Neural cell (in vitro differentiated cells): ENCODE measurements at regions not wholly inside any gene's neighbourhood (a gene's known extent, or its start where the extent isn't known, plus 50 kb on each side); places are given as distances from the start of the nearest gene placed in this dataset.

Experiments
- H2AFZ ChIP-seq: fragments of 200-600, 300-800 bp; sonication (generic), shearing (Covaris generic); 2 replicates; pipeline ENCODE4 v1.6.0; 2014; ENCODE audit warnings: low read depth, mild to moderate bottlenecking, antibody characterized with exemption, low read length, moderate library complexity
- H3F3A ChIP-seq: fragments of 200-600 bp; shearing (Covaris generic); 2 replicates; pipeline ENCODE4 v1.6.1; 2016; ENCODE audit warnings: mild to moderate bottlenecking, moderate library complexity, mixed read lengths, antibody characterized with exemption, low read length; ENCODE audit not compliant: insufficient read depth, poor library complexity, severe bottlenecking
- H3K27ac ChIP-seq: fragments of 200-600, 300-800 bp; sonication (generic), shearing (Covaris generic); 2 replicates; pipeline ENCODE4 v1.5.1; 2014; ENCODE audit warnings: mild to moderate bottlenecking, low read length, moderate library complexity
- H3K27me3 ChIP-seq: fragments of 300-800, 200-600 bp; sonication (generic), shearing (Covaris generic); 2 replicates; pipeline ENCODE4 v1.6.0; 2014; ENCODE audit warnings: mild to moderate bottlenecking, low read depth, low read length, moderate library complexity; ENCODE audit not compliant: insufficient read depth
- H3K36me3 ChIP-seq: fragments of 300-800, 200-600 bp; sonication (generic), shearing (Covaris generic); 2 replicates; pipeline ENCODE4 v1.5.1; 2014; ENCODE audit warnings: mild to moderate bottlenecking, antibody characterized with exemption, low read length, moderate library complexity; ENCODE audit not compliant: insufficient read depth
- H3K4me2 ChIP-seq: fragments of 300-800, 200-600 bp; sonication (generic), shearing (Covaris generic); 2 replicates; pipeline ENCODE4 v1.6.0; 2014; ENCODE audit warnings: mild to moderate bottlenecking, low read length
- H3K4me3 ChIP-seq: fragments of 300-800, 200-600 bp; sonication (generic), shearing (Covaris generic); 2 replicates; pipeline ENCODE4 v1.5.1; 2014; ENCODE audit warnings: mild to moderate bottlenecking, low read length, moderate library complexity
- H3K79me2 ChIP-seq: fragments of 200-600 bp; shearing (Covaris generic); replicated peaks from 2 replicates; pipeline ENCODE4 v1.6.0; 2014; ENCODE audit warnings: mild to moderate bottlenecking, low read length, moderate library complexity; ENCODE audit not compliant: insufficient read depth
- H3K9ac ChIP-seq: fragments of 300-800, 200-600 bp; sonication (generic), shearing (Covaris generic); 2 replicates; pipeline ENCODE4 v1.6.1; 2016; ENCODE audit warnings: mild to moderate bottlenecking, low read length, mixed read lengths
- H3K9me2 ChIP-seq: fragments of 200-600 bp; shearing (Covaris generic); 2 replicates; pipeline ENCODE4 v1.6.1; 2016; ENCODE audit warnings: mild to moderate bottlenecking, low read length, mixed read lengths; ENCODE audit not compliant: insufficient read depth
- H3K9me3 ChIP-seq: fragments of 200-600, 300-800 bp; sonication (generic), shearing (Covaris generic); 2 replicates; pipeline ENCODE4 v1.6.1; 2016; ENCODE audit warnings: mild to moderate bottlenecking, mixed run types, low read length, moderate library complexity, mixed read lengths
- H4K20me1 ChIP-seq: fragments of 200-600 bp; shearing (Covaris generic); 2 replicates; pipeline ENCODE4 v1.6.1; 2016; ENCODE audit warnings: mild to moderate bottlenecking, mixed run types; ENCODE audit not compliant: insufficient read depth
- EP300 ChIP-seq: fragments of 450-650 bp; conservative IDR thresholded peaks from 2 replicates; pipeline ENCODE4 v1.6.1; 2014; ENCODE audit warnings: antibody characterized with exemption, mild to moderate bottlenecking, moderate library complexity; ENCODE audit not compliant: poor library complexity, severe bottlenecking
- EZH2 ChIP-seq: fragments of 200-600, 300-800 bp; shearing (Covaris generic), sonication (generic); IDR thresholded peaks from 2 replicates; pipeline ENCODE4 v1.6.1; 2014; ENCODE audit warnings: antibody characterized with exemption, low read length, borderline replicate concordance, mild to moderate bottlenecking; ENCODE audit not compliant: insufficient read depth, poor library complexity, severe bottlenecking
- MXI1 ChIP-seq: fragments of 450-650 bp; conservative IDR thresholded peaks from 2 replicates; pipeline ENCODE4 v1.6.1; 2014; ENCODE audit warnings: antibody characterized with exemption, mild to moderate bottlenecking; ENCODE audit not compliant: poor library complexity, severe bottlenecking
- POLR2AphosphoS5 ChIP-seq: IDR thresholded peaks from 2 replicates; pipeline ENCODE4 v1.6.1; 2012
- RAD21 ChIP-seq: fragments of 450-650 bp; conservative IDR thresholded peaks from 2 replicates; pipeline ENCODE4 v1.6.1; 2014; ENCODE audit warnings: antibody characterized with exemption, mild to moderate bottlenecking, moderate library complexity
- SMC3 ChIP-seq: fragments of 450-650 bp; conservative IDR thresholded peaks from 2 replicates; pipeline ENCODE4 v1.6.1; 2014; ENCODE audit warnings: antibody characterized with exemption, mild to moderate bottlenecking, moderate library complexity; ENCODE audit not compliant: poor library complexity
- TAF1 ChIP-seq: IDR thresholded peaks from 2 replicates; pipeline ENCODE4 v1.6.1; 2012; ENCODE audit warnings: low read depth
- TF ChIP-seq, protein P1 (sequence below): fragments of 450-650 bp; IDR thresholded peaks from 2 replicates; pipeline ENCODE4 v1.5.1; 2014; ENCODE audit warnings: antibody characterized with exemption, mild to moderate bottlenecking, moderate library complexity; ENCODE audit not compliant: poor library complexity, severe bottlenecking
- TF ChIP-seq, protein P2 (sequence below): IDR thresholded peaks from 2 replicates; pipeline ENCODE4 v1.6.1; 2012; ENCODE audit warnings: borderline replicate concordance

DNA sequence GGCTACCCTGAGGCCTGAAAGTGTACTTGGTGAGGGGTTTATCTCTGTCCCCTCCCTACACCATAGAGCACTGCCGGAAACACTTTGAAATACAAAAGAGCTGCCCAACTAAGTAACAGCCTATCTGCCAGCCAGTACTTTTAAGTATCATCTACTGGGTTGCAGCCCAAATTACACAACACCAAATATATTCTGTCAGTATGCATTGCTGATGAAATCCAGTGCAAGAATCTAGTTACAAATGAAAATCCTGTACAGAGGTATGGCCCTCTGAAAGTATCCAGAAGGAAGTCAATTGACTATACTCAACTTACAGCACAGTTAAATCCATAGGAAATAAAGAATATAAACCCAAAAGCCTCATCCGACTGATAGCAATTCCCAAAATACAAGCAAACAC, 280.8 kb downstream of the CCDC85A start:
- H3K4me2 ChIP-seq, result no peak overlapping the region
- no peaks in the 10 kb centered on the region for H3K36me3 ChIP-seq
- no peak overlapping the region for H3K4me3 ChIP-seq
- no peaks in the 10 kb centered on the region for H3K9me3 ChIP-seq
- TF ChIP-seq TAF1, result no peak
- TF ChIP-seq RAD21, result no peak
- TF ChIP-seq, protein P1, sequence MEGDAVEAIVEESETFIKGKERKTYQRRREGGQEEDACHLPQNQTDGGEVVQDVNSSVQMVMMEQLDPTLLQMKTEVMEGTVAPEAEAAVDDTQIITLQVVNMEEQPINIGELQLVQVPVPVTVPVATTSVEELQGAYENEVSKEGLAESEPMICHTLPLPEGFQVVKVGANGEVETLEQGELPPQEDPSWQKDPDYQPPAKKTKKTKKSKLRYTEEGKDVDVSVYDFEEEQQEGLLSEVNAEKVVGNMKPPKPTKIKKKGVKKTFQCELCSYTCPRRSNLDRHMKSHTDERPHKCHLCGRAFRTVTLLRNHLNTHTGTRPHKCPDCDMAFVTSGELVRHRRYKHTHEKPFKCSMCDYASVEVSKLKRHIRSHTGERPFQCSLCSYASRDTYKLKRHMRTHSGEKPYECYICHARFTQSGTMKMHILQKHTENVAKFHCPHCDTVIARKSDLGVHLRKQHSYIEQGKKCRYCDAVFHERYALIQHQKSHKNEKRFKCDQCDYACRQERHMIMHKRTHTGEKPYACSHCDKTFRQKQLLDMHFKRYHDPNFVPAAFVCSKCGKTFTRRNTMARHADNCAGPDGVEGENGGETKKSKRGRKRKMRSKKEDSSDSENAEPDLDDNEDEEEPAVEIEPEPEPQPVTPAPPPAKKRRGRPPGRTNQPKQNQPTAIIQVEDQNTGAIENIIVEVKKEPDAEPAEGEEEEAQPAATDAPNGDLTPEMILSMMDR, result no peak
- TF ChIP-seq POLR2AphosphoS5, result no peak
- TF ChIP-seq MXI1, result no peak
- no peak for TF ChIP-seq SMC3
- TF ChIP-seq, protein P2, sequence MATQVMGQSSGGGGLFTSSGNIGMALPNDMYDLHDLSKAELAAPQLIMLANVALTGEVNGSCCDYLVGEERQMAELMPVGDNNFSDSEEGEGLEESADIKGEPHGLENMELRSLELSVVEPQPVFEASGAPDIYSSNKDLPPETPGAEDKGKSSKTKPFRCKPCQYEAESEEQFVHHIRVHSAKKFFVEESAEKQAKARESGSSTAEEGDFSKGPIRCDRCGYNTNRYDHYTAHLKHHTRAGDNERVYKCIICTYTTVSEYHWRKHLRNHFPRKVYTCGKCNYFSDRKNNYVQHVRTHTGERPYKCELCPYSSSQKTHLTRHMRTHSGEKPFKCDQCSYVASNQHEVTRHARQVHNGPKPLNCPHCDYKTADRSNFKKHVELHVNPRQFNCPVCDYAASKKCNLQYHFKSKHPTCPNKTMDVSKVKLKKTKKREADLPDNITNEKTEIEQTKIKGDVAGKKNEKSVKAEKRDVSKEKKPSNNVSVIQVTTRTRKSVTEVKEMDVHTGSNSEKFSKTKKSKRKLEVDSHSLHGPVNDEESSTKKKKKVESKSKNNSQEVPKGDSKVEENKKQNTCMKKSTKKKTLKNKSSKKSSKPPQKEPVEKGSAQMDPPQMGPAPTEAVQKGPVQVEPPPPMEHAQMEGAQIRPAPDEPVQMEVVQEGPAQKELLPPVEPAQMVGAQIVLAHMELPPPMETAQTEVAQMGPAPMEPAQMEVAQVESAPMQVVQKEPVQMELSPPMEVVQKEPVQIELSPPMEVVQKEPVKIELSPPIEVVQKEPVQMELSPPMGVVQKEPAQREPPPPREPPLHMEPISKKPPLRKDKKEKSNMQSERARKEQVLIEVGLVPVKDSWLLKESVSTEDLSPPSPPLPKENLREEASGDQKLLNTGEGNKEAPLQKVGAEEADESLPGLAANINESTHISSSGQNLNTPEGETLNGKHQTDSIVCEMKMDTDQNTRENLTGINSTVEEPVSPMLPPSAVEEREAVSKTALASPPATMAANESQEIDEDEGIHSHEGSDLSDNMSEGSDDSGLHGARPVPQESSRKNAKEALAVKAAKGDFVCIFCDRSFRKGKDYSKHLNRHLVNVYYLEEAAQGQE, result no peak
- TF ChIP-seq EZH2, result no peak
- TF ChIP-seq EP300, result no peak
- no peak overlapping the region for H3K9ac ChIP-seq
- H3K27ac ChIP-seq, result no peak overlapping the region
- H3F3A ChIP-seq, result no peaks in the 10 kb centered on the region
- no peaks in the 10 kb centered on the region for H3K79me2 ChIP-seq
- no peaks in the 10 kb centered on the region for H3K9me2 ChIP-seq
- H4K20me1 ChIP-seq, result no peaks in the 10 kb centered on the region
- no peak overlapping the region for H2AFZ ChIP-seq
- H3K27me3 ChIP-seq, result no peaks in the 10 kb centered on the region

DNA sequence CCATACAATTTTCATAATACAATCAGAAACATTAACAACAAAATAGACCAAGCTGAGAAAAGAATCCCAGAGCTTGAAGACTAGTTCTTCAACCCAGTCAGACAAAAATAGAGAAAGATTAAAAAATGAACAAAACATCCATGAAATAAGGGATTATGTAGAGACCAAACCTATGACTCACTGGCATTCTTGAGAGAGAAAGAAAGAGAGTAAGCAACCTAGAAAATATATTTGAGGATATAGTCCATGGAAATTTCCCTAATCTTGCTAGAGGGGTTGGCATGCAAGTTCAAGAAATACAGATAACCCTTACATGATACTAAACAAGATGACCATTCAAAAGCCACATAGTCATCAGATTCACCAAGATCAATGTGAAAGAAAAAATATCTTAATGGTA, 281.7 kb downstream of the CCDC85A start:
- TF ChIP-seq SMC3, result no peak
- no peak for TF ChIP-seq EZH2
- no peak for TF ChIP-seq RAD21
- TF ChIP-seq MXI1, result no peak
- TF ChIP-seq, protein P2, result no peak
- TF ChIP-seq EP300, result no peak
- no peak for TF ChIP-seq TAF1
- no peak for TF ChIP-seq POLR2AphosphoS5
- TF ChIP-seq, protein P1, result no peak
- Histone ChIP-seq H3K4me2 (no peak overlapping the region), H3K9me2 (no peaks in the 10 kb centered on the region), H3K36me3 (no peaks in the 10 kb centered on the region), H4K20me1 (no peaks in the 10 kb centered on the region), H3K27me3 (no peaks in the 10 kb centered on the region), H3K27ac (no peak overlapping the region), H2AFZ (no peak overlapping the region), H3K9ac (no peak overlapping the region), H3F3A (no peaks in the 10 kb centered on the region), H3K4me3 (no peak overlapping the region), H3K9me3 (no peaks in the 10 kb centered on the region), H3K79me2 (no peaks in the 10 kb centered on the region)
